H9 (cell line): ENCODE measurements at regions not wholly inside any gene's neighbourhood (a gene's known extent, or its start where the extent isn't known, plus 50 kb on each side); places are given as distances from the start of the nearest gene placed in this dataset.

ENCODE experiments used
- DNase-seq: peaks from one replicate; pipeline ENCODE4 v3.0.0-alpha.2; 2017
- H2AFZ ChIP-seq: one replicate; pipeline ENCODE4 v1.6.1; 2013; ENCODE audit warnings: mild to moderate bottlenecking, low read length, control low read depth, moderate library complexity
- H2AK5ac ChIP-seq: 2 replicates; pipeline ENCODE4 v1.6.1; 2013; ENCODE audit warnings: low read length, control low read depth, mixed read lengths; ENCODE audit not compliant: insufficient read length
- H2BK120ac ChIP-seq: one replicate; pipeline ENCODE4 v1.6.1; 2013; ENCODE audit warnings: low read depth, mild to moderate bottlenecking, low read length, control low read depth, inconsistent platforms; ENCODE audit not compliant: poor library complexity, severe bottlenecking
- H2BK12ac ChIP-seq: 2 replicates; pipeline ENCODE4 v1.6.1; 2013; ENCODE audit warnings: low read length, control low read depth, mixed read lengths, low read depth; ENCODE audit not compliant: insufficient read length
- H2BK15ac ChIP-seq: 2 replicates; pipeline ENCODE4 v1.6.1; 2013; ENCODE audit warnings: low read depth, low read length, control low read depth
- H2BK20ac ChIP-seq: one replicate; pipeline ENCODE4 v1.6.1; 2013; ENCODE audit warnings: low read depth, mild to moderate bottlenecking, low read length, control low read depth, inconsistent platforms; ENCODE audit not compliant: poor library complexity, severe bottlenecking
- H2BK5ac ChIP-seq: 2 replicates; pipeline ENCODE4 v1.6.1; 2013; ENCODE audit warnings: low read length, control low read depth, mixed read lengths; ENCODE audit not compliant: insufficient read length
- H3K14ac ChIP-seq: 2 replicates; pipeline ENCODE4 v1.6.1; 2013; ENCODE audit warnings: low read length, control low read depth; ENCODE audit not compliant: insufficient read depth
- H3K18ac ChIP-seq: 2 replicates; pipeline ENCODE4 v1.6.1; 2013; ENCODE audit warnings: low read depth, mild to moderate bottlenecking, mixed read lengths, low read length, control low read depth; ENCODE audit not compliant: insufficient read length
- H3K23ac ChIP-seq: 2 replicates; pipeline ENCODE4 v1.6.1; 2013; ENCODE audit warnings: low read length, control low read depth, mixed read lengths, low read depth; ENCODE audit not compliant: insufficient read length
- H3K23me2 ChIP-seq: 2 replicates; pipeline ENCODE4 v1.6.1; 2013; ENCODE audit warnings: low read depth, mild to moderate bottlenecking, mixed read lengths, low read length, control low read depth; ENCODE audit not compliant: insufficient read length, poor library complexity, severe bottlenecking
- H3K27ac ChIP-seq: 2 replicates; pipeline ENCODE4 v1.5.1; 2013; ENCODE audit warnings: low read length, control low read depth, mixed read lengths, low read depth; ENCODE audit not compliant: insufficient read length
- H3K27me3 ChIP-seq: 2 replicates; pipeline ENCODE4 v1.6.1; 2013; ENCODE audit warnings: low read length, control low read depth, inconsistent platforms; ENCODE audit not compliant: insufficient read depth
- H3K4ac ChIP-seq: 2 replicates; pipeline ENCODE4 v1.6.1; 2013; ENCODE audit warnings: low read depth, mild to moderate bottlenecking, control low read depth, inconsistent platforms, low read length, moderate library complexity
- H3K4me1 ChIP-seq: 2 replicates; pipeline ENCODE4 v1.6.1; 2013; ENCODE audit warnings: low read length, control low read depth, inconsistent platforms; ENCODE audit not compliant: insufficient read depth
- H3K4me2 ChIP-seq: 2 replicates; pipeline ENCODE4 v1.6.1; 2013; ENCODE audit warnings: low read length, control low read depth, mixed read lengths; ENCODE audit not compliant: insufficient read length, insufficient read depth
- H3K56ac ChIP-seq: 2 replicates; pipeline ENCODE4 v1.6.1; 2013; ENCODE audit warnings: low read depth, mild to moderate bottlenecking, mixed read lengths, low read length, control low read depth; ENCODE audit not compliant: insufficient read length
- H3K79me1 ChIP-seq: 2 replicates; pipeline ENCODE4 v1.6.1; 2013; ENCODE audit warnings: low read depth, mild to moderate bottlenecking, moderate library complexity, low read length, control low read depth, inconsistent platforms; ENCODE audit not compliant: insufficient read depth, poor library complexity, severe bottlenecking
- H3K79me2 ChIP-seq: 2 replicates; pipeline ENCODE4 v1.6.1; 2013; ENCODE audit warnings: low read length, control low read depth, inconsistent platforms; ENCODE audit not compliant: insufficient read depth
- H3K9ac ChIP-seq: 2 replicates; pipeline ENCODE4 v1.6.1; 2013; ENCODE audit warnings: low read length, control low read depth, mixed read lengths; ENCODE audit not compliant: insufficient read length; ENCODE audit errors: extremely low read depth
- H3K9me3 ChIP-seq: one replicate; pipeline ENCODE4 v1.6.1; 2013; ENCODE audit warnings: low read depth, low read length, inconsistent platforms; ENCODE audit not compliant: control insufficient read depth
- H3T11ph ChIP-seq: one replicate; pipeline ENCODE4 v1.6.1; 2013; ENCODE audit warnings: mild to moderate bottlenecking, low read length, control low read depth, inconsistent platforms
- H4K20me1 ChIP-seq: one replicate; pipeline ENCODE4 v1.6.1; 2013; ENCODE audit not compliant: control insufficient read depth, insufficient read length, insufficient read depth
- H4K5ac ChIP-seq: 2 replicates; pipeline ENCODE4 v1.6.1; 2013; ENCODE audit warnings: low read depth, mild to moderate bottlenecking, mixed read lengths, low read length, control low read depth; ENCODE audit not compliant: insufficient read length
- H4K8ac ChIP-seq: replicated peaks from 2 replicates; pipeline ENCODE4 v1.6.1; 2013; ENCODE audit warnings: low read length, control low read depth, mixed read lengths, low read depth; ENCODE audit not compliant: insufficient read length
- H4K91ac ChIP-seq: 2 replicates; pipeline ENCODE4 v1.6.1; 2013; ENCODE audit warnings: low read depth, mild to moderate bottlenecking, moderate library complexity, mixed read lengths, low read length, control low read depth; ENCODE audit not compliant: insufficient read length
- H3K27ac Mint-ChIP-seq, 3 experiments: 2 replicates in 2 of 3; 3 replicates in 1 of 3; pipeline ENCODE4 v1.8.0; 2020 to 2021; ENCODE audit warnings: mixed read lengths in 3 of 3, mild to moderate bottlenecking in 1 of 3, moderate library complexity in 1 of 3
- H3K27me3 Mint-ChIP-seq: 2 replicates; pipeline ENCODE4 v1.8.0; 2021; ENCODE audit warnings: low read depth, mild to moderate bottlenecking, moderate library complexity, mixed read lengths
- H3K36me3 Mint-ChIP-seq, 3 experiments: 2 replicates in 2 of 3; 3 replicates in 1 of 3; pipeline ENCODE4 v1.8.0; 2020 to 2021; ENCODE audit warnings: low read depth in 3 of 3, mixed read lengths in 3 of 3; ENCODE audit not compliant: insufficient read depth in 1 of 3
- H3K4me1 Mint-ChIP-seq, 2 experiments: 2 replicates each; pipeline ENCODE4 v1.8.0; 2020; ENCODE audit warnings: mixed read lengths in 2 of 2
- H3K4me3 Mint-ChIP-seq, 2 experiments: 2 replicates in 1 of 2; 3 replicates in 1 of 2; pipeline ENCODE4 v1.8.0; 2020 to 2021; ENCODE audit warnings: mild to moderate bottlenecking in 2 of 2, mixed read lengths in 2 of 2, moderate library complexity in 1 of 2
- H3K9me3 Mint-ChIP-seq, 2 experiments: 2 replicates in 1 of 2; 3 replicates in 1 of 2; pipeline ENCODE4 v1.8.0; 2020; ENCODE audit warnings: mild to moderate bottlenecking in 2 of 2, mixed read lengths in 2 of 2, moderate library complexity in 1 of 2
- CTCF ChIP-seq: fragments of 200-600 bp; sonication (generic); conservative IDR thresholded peaks from 3 replicates; pipeline ENCODE4 v1.8.0; 2021; ENCODE audit warnings: antibody characterized with exemption, mild to moderate bottlenecking
- WGBS: extraction: QIAGEN DNeasy Blood & Tissue Kit; methylation state at CpG from one replicate; pipeline ENCODE4 v1.1.7; 2013; ENCODE audit warnings: missing lambda C conversion rate, low lambda C conversion rate, mixed read lengths; ENCODE audit not compliant: insufficient read length; ENCODE audit errors: extremely low coverage; 5-methylcytosine and 5-hydroxymethylcytosine counted together

- no peaks in the 10 kb centered on the region for H3K27me3 Mint-ChIP-seq
- Histone ChIP-seq H3K4ac (no peak overlapping the region), H3K23ac (no peak overlapping the region), H2BK120ac (no peak overlapping the region), H3K4me2 (no peak overlapping the region), H3K9ac (no peak overlapping the region), H2BK20ac (no peak overlapping the region), H3T11ph (no peak overlapping the region), H3K18ac (no peak overlapping the region), H2AFZ (no peak overlapping the region), H2BK15ac (no peak overlapping the region), H2BK5ac (no peak overlapping the region), H3K27me3 (no peaks in the 10 kb centered on the region), H3K23me2 (no peaks in the 10 kb centered on the region), H3K27ac (no peak overlapping the region), H4K8ac (no peak overlapping the region), H3K4me1 (no peaks in the 10 kb centered on the region; the same call in 1 of the 2 replicates), H2BK12ac (no peak overlapping the region), H3K14ac (no peak overlapping the region), H3K79me1 (no peaks in the 10 kb centered on the region), H3K9me3 (no peaks in the 10 kb centered on the region), H2AK5ac (no peak overlapping the region), H4K5ac (no peak overlapping the region), H3K56ac (no peak overlapping the region), H4K91ac (no peak overlapping the region), H3K79me2 (no peaks in the 10 kb centered on the region), H4K20me1 (no peaks in the 10 kb centered on the region)
- WGBS = no CpG with 5 or more reads among the region's 3 CpGs
- H3K36me3 Mint-ChIP-seq = no peaks in the 10 kb centered on the region
- H3K9me3 Mint-ChIP-seq = no peaks in the 10 kb centered on the region
- H3K4me1 Mint-ChIP-seq = peaks cover 5 to 8% of the 10 kb centered on the region in 2 experiments; a peak in 3 of 4 replicates
- H3K4me3 Mint-ChIP-seq = no peak overlapping the region
- H3K27ac Mint-ChIP-seq = no peak overlapping the region
- TF ChIP-seq CTCF = no peak
- DNase-seq = no peak
These were observed 1187.9 kb downstream of the REEP3 start for GRCh38 chr10:64708884-64709681.
